Subcutaneous abdominal adipose tissue (tissue), 5 donors: ENCODE measurements at regions not wholly inside any gene's neighbourhood (a gene's known extent, or its start where the extent isn't known, plus 50 kb on each side); places are given as distances from the start of the nearest gene placed in this dataset.

Experiments used
- H3K27ac ChIP-seq: one replicate; pipeline ENCODE4 v1.7.0; 2013; ENCODE audit warnings: low read depth, mild to moderate bottlenecking, inconsistent platforms, low read length, moderate library complexity
- H3K27me3 ChIP-seq, 5 donors: one replicate each; pipeline ENCODE4 v1.7.0; 2013; ENCODE audit warnings: low read length in 5 of 5, inconsistent platforms in 1 of 5; ENCODE audit not compliant: control insufficient read depth in 5 of 5, insufficient read depth in 4 of 5
- H3K36me3 ChIP-seq, 5 donors: one replicate each; pipeline ENCODE4 v1.7.0; 2013; ENCODE audit warnings: low read length in 5 of 5; ENCODE audit not compliant: control insufficient read depth in 5 of 5, insufficient read depth in 5 of 5
- H3K4me1 ChIP-seq, 5 donors: one replicate each; pipeline ENCODE4 v1.7.0; 2013; ENCODE audit warnings: low read length in 5 of 5, mild to moderate bottlenecking in 3 of 5, moderate library complexity in 1 of 5; ENCODE audit not compliant: control insufficient read depth in 5 of 5, insufficient read depth in 5 of 5
- H3K4me3 ChIP-seq, 5 donors: one replicate each; pipeline ENCODE4 v1.7.0; 2013; ENCODE audit warnings: low read length in 5 of 5, low read depth in 1 of 5
- H3K9ac ChIP-seq, 5 donors: one replicate each; pipeline ENCODE4 v1.7.0; 2013; ENCODE audit warnings: low read length in 5 of 5, mild to moderate bottlenecking in 4 of 5, moderate library complexity in 3 of 5
- H3K9me3 ChIP-seq, 5 donors: one replicate each; pipeline ENCODE4 v1.7.0; 2013; ENCODE audit warnings: low read length in 5 of 5; ENCODE audit not compliant: control insufficient read depth in 5 of 5
- donor health status: healthy.
- donor health status: healthy.
- donor health status: healthy.
- donor health status: healthy.
- donor health status: healthy.

- H3K4me3 ChIP-seq: no peak overlapping the region
- no peaks in the 10 kb centered on the region for H3K36me3 ChIP-seq
- no peaks in the 10 kb centered on the region for H3K27me3 ChIP-seq
- no peaks in the 10 kb centered on the region for H3K9me3 ChIP-seq
- no peak overlapping the region for H3K9ac ChIP-seq
- no peaks in the 10 kb centered on the region for H3K4me1 ChIP-seq
- no peak overlapping the region for H3K27ac ChIP-seq
Measured at GRCh38 chr13:84980571-84980970, 818.6 kb downstream of the SLITRK6 start.

- Histone ChIP-seq H3K27ac (no peak overlapping the region), H3K9me3 (no peaks in the 10 kb centered on the region), H3K4me1 (no peaks in the 10 kb centered on the region), H3K36me3 (no peaks in the 10 kb centered on the region), H3K4me3 (no peak overlapping the region), H3K9ac (no peak overlapping the region), H3K27me3 (no peaks in the 10 kb centered on the region)
Measured at GRCh38 chr13:84978851-84979250, 820.4 kb downstream of the SLITRK6 start.

- no peaks in the 10 kb centered on the region for H3K4me1 ChIP-seq
- H3K9ac ChIP-seq: no peak overlapping the region
- no peak overlapping the region for H3K4me3 ChIP-seq
- H3K27ac ChIP-seq: no peak overlapping the region
- no peaks in the 10 kb centered on the region for H3K27me3 ChIP-seq
- no peaks in the 10 kb centered on the region for H3K9me3 ChIP-seq
- no peaks in the 10 kb centered on the region for H3K36me3 ChIP-seq
Measured at GRCh38 chr13:84973661-84974060, 825.6 kb downstream of the SLITRK6 start.

- Histone ChIP-seq H3K4me1 (no peaks in the 10 kb centered on the region), H3K4me3 (no peak overlapping the region), H3K9ac (no peak overlapping the region), H3K9me3 (no peaks in the 10 kb centered on the region), H3K27me3 (no peaks in the 10 kb centered on the region), H3K27ac (no peak overlapping the region), H3K36me3 (no peaks in the 10 kb centered on the region)
Measured at GRCh38 chr13:84972907-84973306, 826.3 kb downstream of the SLITRK6 start.

GRCh38 chr13:84962849-84963248 lies 836.4 kb downstream of the SLITRK6 start:
- no peak overlapping the region for H3K9ac ChIP-seq
- no peaks in the 10 kb centered on the region for H3K9me3 ChIP-seq
- H3K4me1 ChIP-seq: no peaks in the 10 kb centered on the region
- peaks cover 0 to 3% (median 0%) of the 10 kb centered on the region in 5 donors for H3K27me3 ChIP-seq
- H3K4me3 ChIP-seq: no peak overlapping the region
- H3K27ac ChIP-seq: no peak overlapping the region
- no peaks in the 10 kb centered on the region for H3K36me3 ChIP-seq

GRCh38 chr13:84962141-84962750 lies 837.0 kb downstream of the SLITRK6 start:
- H3K36me3 ChIP-seq: no peaks in the 10 kb centered on the region
- H3K4me3 ChIP-seq: no peak overlapping the region
- H3K27me3 ChIP-seq: peaks cover 0 to 3% (median 0%) of the 10 kb centered on the region in 5 donors
- H3K9me3 ChIP-seq: no peaks in the 10 kb centered on the region
- H3K4me1 ChIP-seq: no peaks in the 10 kb centered on the region
- no peak overlapping the region for H3K9ac ChIP-seq
- no peak overlapping the region for H3K27ac ChIP-seq

GRCh38 chr13:84961023-84961422 lies 838.2 kb downstream of the SLITRK6 start:
- Histone ChIP-seq H3K4me3 (no peak overlapping the region), H3K4me1 (no peaks in the 10 kb centered on the region), H3K9ac (no peak overlapping the region), H3K36me3 (no peaks in the 10 kb centered on the region), H3K9me3 (no peaks in the 10 kb centered on the region), H3K27me3 (peaks cover 0 to 3% (median 0%) of the 10 kb centered on the region in 5 donors), H3K27ac (no peak overlapping the region)

GRCh38 chr13:84959818-84960217 lies 839.4 kb downstream of the SLITRK6 start:
- no peak overlapping the region for H3K27ac ChIP-seq
- no peak overlapping the region for H3K4me3 ChIP-seq
- H3K9ac ChIP-seq: no peak overlapping the region
- H3K4me1 ChIP-seq: no peaks in the 10 kb centered on the region
- no peaks in the 10 kb centered on the region for H3K9me3 ChIP-seq
- H3K27me3 ChIP-seq: peaks cover 0 to 3% (median 0%) of the 10 kb centered on the region in 5 donors
- H3K36me3 ChIP-seq: no peaks in the 10 kb centered on the region

- H3K27me3 ChIP-seq: no peaks in the 10 kb centered on the region
- H3K27ac ChIP-seq: no peak overlapping the region
- no peak overlapping the region for H3K4me3 ChIP-seq
- no peaks in the 10 kb centered on the region for H3K9me3 ChIP-seq
- H3K4me1 ChIP-seq: no peaks in the 10 kb centered on the region
- no peak overlapping the region for H3K9ac ChIP-seq
- H3K36me3 ChIP-seq: no peaks in the 10 kb centered on the region
Measured at GRCh38 chr13:84954636-84955035, 844.6 kb downstream of the SLITRK6 start.

- Histone ChIP-seq H3K36me3 (no peaks in the 10 kb centered on the region), H3K27ac (no peak overlapping the region), H3K9me3 (no peaks in the 10 kb centered on the region), H3K4me1 (no peaks in the 10 kb centered on the region), H3K4me3 (no peak overlapping the region), H3K27me3 (no peaks in the 10 kb centered on the region), H3K9ac (no peak overlapping the region)
Measured at GRCh38 chr13:84951128-84951527, 848.1 kb downstream of the SLITRK6 start.

GRCh38 chr13:84946192-84946591 lies 853.0 kb downstream of the SLITRK6 start:
- Histone ChIP-seq H3K36me3 (no peaks in the 10 kb centered on the region), H3K27ac (no peak overlapping the region), H3K9ac (no peak overlapping the region), H3K4me1 (no peaks in the 10 kb centered on the region), H3K27me3 (no peaks in the 10 kb centered on the region), H3K9me3 (no peaks in the 10 kb centered on the region), H3K4me3 (no peak overlapping the region)
